T-helper 22 cell (primary cell): ENCODE measurements at regions not wholly inside any gene's neighbourhood (a gene's known extent, or its start where the extent isn't known, plus 50 kb on each side); places are given as distances from the start of the nearest gene placed in this dataset.
"Not testable (repeated sequence)": the region's sequence is repeated elsewhere in the genome, so short reads cannot be mapped to it uniquely, and the experiment has no call there.

Experiments
- DNase-seq: peaks from one replicate; pipeline ENCODE4 v3.0.0-alpha.2; 2020; ENCODE audit warnings: low read depth

- not testable (repeated sequence) for DNase-seq
Observed at GRCh38 chr9:39463696-39464095, 108.2 kb downstream of the SPATA31A1 start.

- DNase-seq = peak; percentile 29
Observed at GRCh38 chr9:39464122-39464777, 108.8 kb downstream of the SPATA31A1 start.

DNA sequence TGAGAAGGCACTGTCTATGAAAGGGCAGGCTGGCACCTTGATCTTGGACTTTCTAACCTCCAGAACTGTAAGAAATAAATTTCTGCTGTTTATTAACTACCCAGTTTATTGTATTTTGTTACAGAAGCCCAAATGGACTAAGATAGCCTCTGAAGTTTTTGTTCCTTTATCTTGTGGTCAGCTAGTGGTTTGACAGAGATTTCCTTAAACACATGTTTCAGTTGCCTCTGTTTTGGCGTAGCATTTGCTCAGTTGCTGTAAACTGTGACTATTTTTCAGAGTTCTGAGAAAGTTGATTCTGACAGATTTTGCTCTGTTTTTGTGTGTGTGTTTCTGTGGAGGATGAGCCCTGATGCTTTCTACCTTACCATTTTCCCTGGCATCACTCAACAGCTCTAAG lies 119.0 kb downstream of the SPATA31A1 start:
- not testable (repeated sequence) for DNase-seq

DNA sequence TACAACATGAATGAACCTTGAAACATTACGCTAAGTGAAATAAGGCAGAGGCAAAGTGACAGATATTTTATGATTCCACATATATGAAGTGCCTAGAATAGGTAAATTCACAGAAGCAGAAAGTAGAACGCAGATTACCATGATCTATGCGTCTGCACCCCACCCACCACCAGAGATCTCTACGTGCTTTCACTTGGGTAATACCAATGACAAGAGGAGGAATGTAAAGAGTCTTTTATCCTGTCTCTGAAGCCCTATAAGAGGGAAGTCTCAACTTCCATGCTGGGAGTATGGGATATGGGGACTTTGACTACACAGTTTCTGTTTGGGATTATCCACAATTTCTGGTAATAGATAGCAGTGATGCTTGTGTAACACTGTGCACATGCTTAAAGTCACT lies 127.6 kb downstream of the SPATA31A1 start:
- not testable (repeated sequence) for DNase-seq

DNA sequence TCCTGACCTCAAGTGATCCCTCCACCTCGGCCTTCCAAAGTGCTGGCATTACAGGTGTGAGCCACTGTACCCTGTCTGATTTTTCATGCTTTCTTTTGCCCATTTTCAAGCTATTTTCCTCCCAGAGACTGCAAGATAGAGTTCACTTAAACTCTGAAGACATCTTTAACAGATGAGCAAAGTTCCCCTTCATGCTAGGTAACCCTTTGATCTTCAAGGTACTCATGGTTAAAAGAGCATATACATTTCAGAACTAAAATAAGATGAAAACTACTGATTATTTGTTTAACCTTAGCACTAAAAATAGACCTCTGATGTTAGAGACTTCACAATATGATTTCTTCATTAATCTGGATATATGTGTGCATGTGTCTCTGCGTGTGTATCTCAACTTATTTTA lies 128.4 kb downstream of the SPATA31A1 start:
- DNase-seq = not testable (repeated sequence)

DNA sequence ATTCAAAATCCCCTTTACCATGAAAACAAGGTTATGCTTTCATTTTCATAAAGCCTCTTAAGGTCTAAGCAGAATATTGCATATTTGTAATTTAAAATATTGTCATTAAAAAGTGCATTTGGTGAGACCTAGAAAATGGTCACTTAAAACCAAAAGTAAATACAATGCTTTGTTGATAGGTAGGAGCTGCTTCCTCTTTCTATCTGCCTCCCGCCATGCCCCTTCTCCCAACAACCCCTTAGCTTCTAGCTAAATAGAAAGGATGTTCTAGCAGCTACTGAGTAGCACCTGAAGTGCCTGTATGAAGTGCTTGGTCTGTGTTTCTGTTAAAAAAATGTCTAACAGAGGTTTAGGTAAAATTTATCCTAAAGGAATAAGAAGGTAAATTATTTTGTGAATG lies 128.8 kb downstream of the SPATA31A1 start:
- DNase-seq = not testable (repeated sequence)

- not testable (repeated sequence) for DNase-seq
Observed at GRCh38 chr9:39487477-39487876, 132.0 kb downstream of the SPATA31A1 start.

GRCh38 chr9:39496248-39496647 lies 140.8 kb downstream of the SPATA31A1 start:
- not testable (repeated sequence) for DNase-seq

- DNase-seq = not testable (repeated sequence)
Observed at GRCh38 chr9:39503178-39503577, 147.7 kb downstream of the SPATA31A1 start.

DNA sequence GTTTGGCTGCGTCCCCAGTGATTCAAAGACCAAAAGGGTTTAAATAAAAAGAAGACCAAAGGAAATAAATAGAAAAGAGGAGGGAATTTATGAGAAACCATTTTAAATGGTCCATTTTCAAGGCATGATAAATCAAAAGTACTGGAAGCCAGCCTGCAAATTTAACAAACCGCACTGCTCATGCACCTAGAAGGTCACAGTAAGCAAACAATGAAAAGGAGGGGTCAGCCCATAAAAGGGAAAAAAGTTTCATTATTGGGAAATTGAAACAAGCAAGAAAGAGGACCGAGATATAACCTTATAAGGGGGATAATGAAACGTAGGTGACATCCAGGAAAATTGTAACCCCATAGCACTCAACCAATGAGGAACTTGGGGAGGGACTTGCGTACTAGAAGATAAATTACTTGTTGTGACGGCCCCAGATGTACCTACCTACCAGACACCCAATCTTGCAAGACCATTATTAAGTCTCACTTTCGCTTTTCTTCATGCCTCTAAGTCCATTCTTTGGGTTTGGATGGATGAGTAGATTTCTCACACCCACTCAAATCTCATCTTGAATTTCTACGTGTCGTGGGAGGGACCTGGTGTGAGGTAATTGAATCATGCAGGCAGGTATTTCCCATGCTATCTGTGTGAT lies 172.0 kb downstream of the SPATA31A1 start:
- DNase-seq = not testable (repeated sequence)

- DNase-seq = not testable (repeated sequence)
Observed at GRCh38 chr9:39532597-39532996, 177.1 kb downstream of the SPATA31A1 start.

DNA sequence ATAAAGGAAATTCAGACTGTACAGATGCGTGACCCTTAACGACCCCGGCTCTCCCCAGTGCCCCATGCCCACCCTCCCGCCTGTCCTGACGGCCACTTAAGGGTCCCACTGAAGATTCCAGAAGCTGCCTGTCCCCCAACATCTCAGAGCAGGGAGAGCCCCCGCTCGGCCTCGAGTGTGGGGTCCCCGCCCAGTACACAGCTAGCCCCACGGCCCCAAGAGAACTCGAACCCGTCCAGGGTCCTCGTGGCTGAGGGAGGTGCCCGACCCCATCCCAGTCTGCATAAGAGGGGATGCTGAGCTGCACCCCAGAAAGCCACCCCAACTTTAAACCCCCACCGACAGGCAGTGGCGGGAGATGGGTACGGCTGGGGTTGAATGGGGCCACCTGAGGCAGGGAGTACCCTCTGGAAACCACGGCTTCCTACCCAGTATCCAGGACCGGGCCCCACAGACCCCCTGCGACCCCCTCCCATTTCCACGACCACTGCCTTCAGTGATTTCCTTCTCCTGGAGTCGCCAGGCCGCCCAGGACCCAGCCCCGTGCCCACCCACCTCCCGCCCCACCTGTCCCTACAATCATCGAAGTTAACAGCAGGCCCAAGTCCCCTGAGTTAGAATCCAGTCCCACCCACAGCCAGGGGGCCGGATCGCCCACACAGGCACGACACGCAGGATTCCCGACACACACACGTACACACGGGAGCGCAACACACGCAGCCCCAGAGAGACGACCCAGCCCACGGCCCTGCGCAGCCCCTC lies 177.7 kb downstream of the SPATA31A1 start:
- not testable (repeated sequence) for DNase-seq

GRCh38 chr9:39533763-39534548 lies 178.5 kb downstream of the SPATA31A1 start:
- not testable (repeated sequence) for DNase-seq

GRCh38 chr9:39534897-39535296 lies 179.4 kb downstream of the SPATA31A1 start:
- DNase-seq = not testable (repeated sequence)

- not testable (repeated sequence) for DNase-seq
Observed at GRCh38 chr9:39542157-39542556, 186.7 kb downstream of the SPATA31A1 start.

DNA sequence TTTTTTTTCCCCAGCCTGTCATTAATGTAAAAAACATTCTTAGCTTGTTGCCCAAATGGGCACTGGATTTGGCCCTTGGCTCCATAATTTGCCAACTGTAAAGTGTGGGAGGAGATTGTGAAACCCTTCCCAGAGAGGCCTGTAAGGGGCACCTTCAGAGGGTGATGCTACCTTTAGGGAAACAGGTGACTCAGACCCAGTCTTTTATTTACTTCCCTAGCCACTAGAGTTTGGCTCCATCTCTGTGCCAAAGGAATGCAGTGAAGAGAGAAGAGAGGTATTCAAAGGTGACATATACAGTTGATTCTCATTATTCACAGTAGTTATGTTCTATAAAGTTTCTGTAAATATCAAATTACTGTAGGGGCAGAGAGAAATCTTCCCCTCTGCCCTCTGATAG lies 189.6 kb downstream of the SPATA31A1 start:
- not testable (repeated sequence) for DNase-seq

DNA sequence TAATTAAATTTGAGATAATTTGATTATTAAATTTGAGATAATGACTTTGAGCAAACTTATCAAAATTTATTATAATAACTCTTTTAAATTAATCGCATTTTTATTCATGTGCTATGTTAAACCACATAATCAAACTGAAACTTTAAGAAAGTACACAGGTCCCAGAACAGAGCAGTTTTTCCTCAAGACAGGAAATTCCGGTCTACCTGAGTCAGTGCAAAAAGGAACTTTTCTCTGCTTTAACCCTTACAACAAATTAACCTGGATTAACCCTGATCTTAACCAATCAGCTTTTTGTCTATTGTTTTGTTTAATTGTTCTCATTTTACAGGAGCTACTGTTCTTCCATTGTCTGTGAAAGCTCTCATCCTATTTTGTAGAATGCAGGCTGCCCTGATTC lies 195.1 kb downstream of the SPATA31A1 start:
- not testable (repeated sequence) for DNase-seq

DNA sequence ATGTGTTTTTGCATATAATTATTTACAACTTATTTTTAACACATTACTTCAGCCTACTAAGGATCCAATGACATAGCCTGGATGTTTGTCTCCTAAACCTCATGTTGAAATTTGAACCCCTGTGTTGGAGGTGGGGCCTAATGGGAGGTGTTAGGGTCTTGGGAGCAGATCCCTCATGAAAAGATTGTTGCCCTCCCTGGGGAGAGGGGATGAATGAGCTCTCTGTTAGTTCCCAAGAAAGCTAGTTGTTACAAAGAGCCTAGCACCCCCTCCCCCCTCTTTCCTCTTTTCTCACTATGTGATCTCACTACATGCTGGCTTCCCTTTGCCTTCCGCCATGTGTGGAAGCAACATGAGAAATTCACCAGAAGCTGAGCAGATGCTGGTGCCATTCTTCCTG lies 196.1 kb downstream of the SPATA31A1 start:
- DNase-seq = not testable (repeated sequence)

GRCh38 chr9:39552242-39552881 lies 196.9 kb downstream of the SPATA31A1 start:
- DNase-seq = not testable (repeated sequence)

- DNase-seq = not testable (repeated sequence)
Observed at GRCh38 chr9:39554352-39554751, 198.9 kb downstream of the SPATA31A1 start.

- peak; percentile 0 for DNase-seq
Observed at GRCh38 chr9:39559384-39559783, 203.9 kb downstream of the SPATA31A1 start.
